ENCODE measurements at regions not wholly inside any gene's neighbourhood (a gene's known extent, or its start where the extent isn't known, plus 50 kb on each side); places are given as distances from the start of the nearest gene placed in this dataset.

DNA sequence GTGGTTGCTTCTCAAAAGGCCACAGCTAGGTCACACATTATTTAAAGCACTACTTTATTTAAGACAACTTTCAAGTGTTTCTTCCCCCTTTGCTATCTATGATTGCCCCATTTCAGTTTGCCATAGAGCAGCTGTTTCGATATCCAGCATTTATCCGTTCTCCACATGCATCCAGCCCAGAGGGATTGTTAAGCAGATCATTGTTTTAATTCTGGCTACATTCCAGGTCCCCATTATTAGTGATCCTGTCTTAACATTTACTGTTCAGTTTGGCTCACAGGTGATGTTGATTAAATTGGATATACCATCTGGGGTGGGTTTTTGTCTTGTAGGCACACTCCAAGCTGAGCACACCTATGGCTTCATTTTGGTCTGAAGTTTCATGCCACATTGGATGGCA lies 638.7 kb downstream of the ZEB2 start:
- TF ChIP-seq EZH2 (IDR thresholded peaks at IDR 0.05): no peak
- TF ChIP-seq, protein P1, sequence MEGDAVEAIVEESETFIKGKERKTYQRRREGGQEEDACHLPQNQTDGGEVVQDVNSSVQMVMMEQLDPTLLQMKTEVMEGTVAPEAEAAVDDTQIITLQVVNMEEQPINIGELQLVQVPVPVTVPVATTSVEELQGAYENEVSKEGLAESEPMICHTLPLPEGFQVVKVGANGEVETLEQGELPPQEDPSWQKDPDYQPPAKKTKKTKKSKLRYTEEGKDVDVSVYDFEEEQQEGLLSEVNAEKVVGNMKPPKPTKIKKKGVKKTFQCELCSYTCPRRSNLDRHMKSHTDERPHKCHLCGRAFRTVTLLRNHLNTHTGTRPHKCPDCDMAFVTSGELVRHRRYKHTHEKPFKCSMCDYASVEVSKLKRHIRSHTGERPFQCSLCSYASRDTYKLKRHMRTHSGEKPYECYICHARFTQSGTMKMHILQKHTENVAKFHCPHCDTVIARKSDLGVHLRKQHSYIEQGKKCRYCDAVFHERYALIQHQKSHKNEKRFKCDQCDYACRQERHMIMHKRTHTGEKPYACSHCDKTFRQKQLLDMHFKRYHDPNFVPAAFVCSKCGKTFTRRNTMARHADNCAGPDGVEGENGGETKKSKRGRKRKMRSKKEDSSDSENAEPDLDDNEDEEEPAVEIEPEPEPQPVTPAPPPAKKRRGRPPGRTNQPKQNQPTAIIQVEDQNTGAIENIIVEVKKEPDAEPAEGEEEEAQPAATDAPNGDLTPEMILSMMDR (IDR thresholded peaks at IDR 0.05): no peak

Data from neural progenitor cell (in vitro differentiated cells).